K562 (cell line): ENCODE measurements at regions not wholly inside any gene's neighbourhood (a gene's known extent, or its start where the extent isn't known, plus 50 kb on each side); places are given as distances from the start of the nearest gene placed in this dataset.

Experiments used
- ATAC-seq: fragments of 200-7000 bp; cut with Tn5 transposase; 3 replicates; pipeline ENCODE4 v1.9.1; 2020; ENCODE audit warnings: moderate library complexity
- BruUV-seq: library from RNA; stranded (reverse); fragments of 400-500 nt; replicated peaks from 2 replicates; lab custom pipeline; 2021; lab: Mats Ljungman, UMichigan
- CTCF ChIA-PET: fragments of 300-600 bp; formaldehyde crosslinking; extraction: SDS; loops from one replicate; lab custom pipeline; 2021; ENCODE audit warnings: low intra/inter-chr PET ratio; lab: Yijun Ruan, JAX
- POLR2A ChIA-PET: fragments of 300-600, 350-650 bp; sonication (Branson Sonifier 250); formaldehyde crosslinking; extraction: SDS; loops from one replicate; lab custom pipeline; 2021; ENCODE audit warnings: antibody characterized with exemption, inconsistent platforms; lab: Yijun Ruan, JAX
- DNase-seq, 4 experiments: peaks; one replicate each; pipeline versions ENCODE4 v3.0.0 to v3.0.0-alpha.2; 2011 to 2018; ENCODE audit warnings: low spot score in 3 of 4, mixed read lengths in 3 of 4; ENCODE audit errors: extremely low read depth in 1 of 4
- FAIRE-seq: peaks from 2 replicates; lab custom pipeline; 2011; peaks lifted over from hg19 to GRCh38; lab: Jason Lieb, UNC
- H2AFZ ChIP-seq: 2 replicates; pipeline ENCODE4 v1.6.0; 2011; ENCODE audit warnings: low read depth, low read length, control low read depth, inconsistent platforms
- H3K27ac ChIP-seq: fragments of 200-600 bp; 3 replicates; pipeline ENCODE4 v1.8.0; 2011; ENCODE audit warnings: low read depth, mild to moderate bottlenecking, control low read depth, inconsistent platforms, low read length, moderate library complexity, mixed read lengths; ENCODE audit errors: extremely low read depth
- H3K27me3 ChIP-seq, 2 experiments: fragments of 300-600 bp in 1 of 2; 2 replicates in 1 of 2; 3 replicates in 1 of 2; pipeline versions ENCODE4 v1.6.0 to v1.8.0; 2011; ENCODE audit warnings: inconsistent platforms in 2 of 2, low read length in 2 of 2, mild to moderate bottlenecking in 1 of 2, mixed read lengths in 1 of 2, moderate library complexity in 1 of 2; ENCODE audit not compliant: control insufficient read depth in 2 of 2, insufficient read depth in 2 of 2
- H3K36me3 ChIP-seq: fragments of 300-600 bp; 3 replicates; pipeline ENCODE4 v1.8.0; 2011; ENCODE audit warnings: mild to moderate bottlenecking, low read length, inconsistent platforms; ENCODE audit not compliant: control insufficient read depth, insufficient read depth
- H3K4me1 ChIP-seq, 2 experiments: fragments of 200-600 bp in 1 of 2; replicated peaks in 1 of 2; 2 replicates in 1 of 2; 3 replicates in 1 of 2; pipeline versions ENCODE4 v1.5.1 to v1.8.0; 2011; ENCODE audit warnings: inconsistent platforms in 2 of 2, low read length in 2 of 2, mild to moderate bottlenecking in 1 of 2, mixed read lengths in 1 of 2, moderate library complexity in 1 of 2; ENCODE audit not compliant: control insufficient read depth in 2 of 2, insufficient read depth in 2 of 2
- H3K4me2 ChIP-seq: 2 replicates; pipeline ENCODE4 v1.6.1; 2011; ENCODE audit warnings: low read length, control low read depth, inconsistent platforms, mixed read lengths; ENCODE audit not compliant: insufficient read depth
- H3K4me3 ChIP-seq: fragments of 200-600 bp; sonication (generic), shearing (Covaris generic); 2 replicates; pipeline ENCODE4 v1.5.1; 2016; ENCODE audit warnings: control low read depth, inconsistent platforms
- H3K79me2 ChIP-seq: fragments of 200-600 bp; 3 replicates; pipeline ENCODE4 v1.8.0; 2011; ENCODE audit warnings: low read length, inconsistent platforms; ENCODE audit not compliant: control insufficient read depth, insufficient read depth
- H3K9ac ChIP-seq, 2 experiments: 2 replicates each; pipeline versions ENCODE4 v1.6.0 to v1.6.1; 2011; ENCODE audit warnings: low read depth in 2 of 2, low read length in 2 of 2, control low read depth in 1 of 2, inconsistent platforms in 1 of 2, mild to moderate bottlenecking in 1 of 2, mixed read lengths in 1 of 2; ENCODE audit not compliant: insufficient read depth in 1 of 2
- H3K9me1 ChIP-seq: one replicate; pipeline ENCODE4 v1.6.0; 2011; ENCODE audit warnings: inconsistent platforms, mild to moderate bottlenecking, low read length, moderate library complexity; ENCODE audit not compliant: control insufficient read depth, insufficient read depth
- H3K9me3 ChIP-seq: replicated peaks from 2 replicates; pipeline ENCODE4 v1.5.1; 2011; ENCODE audit warnings: low read depth, low read length, inconsistent platforms; ENCODE audit not compliant: control insufficient read depth, insufficient read depth
- H4K20me1 ChIP-seq: replicated peaks from 2 replicates; pipeline ENCODE4 v1.6.1; 2011; ENCODE audit warnings: low read length, inconsistent platforms, mixed read lengths; ENCODE audit not compliant: control insufficient read depth, insufficient read depth
- CEBPB ChIP-seq: fragments of 450-650 bp; IDR thresholded peaks from 2 replicates; pipeline ENCODE4 v1.6.1; 2016; ENCODE audit warnings: missing genetic modification characterization, missing compliant biosample characterization
- HBP1 ChIP-seq: fragments of 450-650 bp; formaldehyde crosslinking; IDR thresholded peaks from 2 replicates; pipeline ENCODE4 v1.4.0; 2022; ENCODE audit warnings: missing genetic modification characterization
- KAT8 ChIP-seq: fragments of 450-650 bp; IDR thresholded peaks from 2 replicates; pipeline ENCODE4 v1.6.1; 2016; ENCODE audit warnings: low read depth, mild to moderate bottlenecking
- MAZ ChIP-seq, 2 experiments: fragments of 450-650 bp in 1 of 2; sonication (generic) in 1 of 2; formaldehyde crosslinking; IDR thresholded peaks in 1 of 2; conservative IDR thresholded peaks in 1 of 2; 2 replicates each; pipeline versions ENCODE4 v1.4.0 to v1.5.0; 2020; ENCODE audit warnings: mild to moderate bottlenecking in 1 of 2, missing genetic modification reagents in 1 of 2
- MTA2 ChIP-seq: fragments of 450-650 bp; IDR thresholded peaks from 2 replicates; pipeline ENCODE4 v1.6.1; 2016; ENCODE audit warnings: low read depth
- NUFIP1 ChIP-seq: fragments of 450-650 bp; IDR thresholded peaks from 2 replicates; pipeline ENCODE4 v1.6.1; 2018; ENCODE audit not compliant: partially characterized antibody
- RFX7 ChIP-seq: fragments of 250-450 bp; sonication (Bioruptor Pico); IDR thresholded peaks from 2 replicates; pipeline ENCODE4 v1.5.1; 2021; ENCODE audit warnings: mild to moderate bottlenecking
- ZBTB5 ChIP-seq: fragments of 450-650 bp; IDR thresholded peaks from 2 replicates; pipeline ENCODE4 v1.6.1; 2017; ENCODE audit warnings: antibody characterized with exemption
- ZNF197 ChIP-seq: fragments of 200-800 bp; sonication (Bioruptor generic); IDR thresholded peaks from 2 replicates; pipeline ENCODE4 v1.6.1; 2016; ENCODE audit warnings: low read depth, missing genetic modification characterization, missing compliant biosample characterization
- WGBS: fragments of 100-300 bp; shearing (Covaris generic); methylation state at CpG from one replicate; pipeline ENCODE4 v1.1.6; 2016; ENCODE audit warnings: low coverage, mixed read lengths; ENCODE audit not compliant: insufficient coverage; ENCODE audit errors: missing lambda C conversion rate; 5-methylcytosine and 5-hydroxymethylcytosine counted together
- in situ Hi-C: fragments of 300-500 bp; cut with MboI; formaldehyde crosslinking; loops from 4 replicates; pipeline ENCODE4 v1.15.0; 2018; ENCODE audit warnings: inconsistent platforms, mixed read lengths
- intact Hi-C: fragments of 100-400 bp; cut with micrococcal nuclease; formaldehyde crosslinking; loops from 2 replicates; pipeline ENCODE4 v1.14.2; 2022
- TF ChIP-seq, protein P1 (sequence below): fragments of 450-650 bp; IDR thresholded peaks from 2 replicates; pipeline ENCODE4 v1.7.0; 2016; ENCODE audit warnings: borderline replicate concordance
- TF ChIP-seq, protein P2 (sequence below): IDR thresholded peaks from 2 replicates; pipeline ENCODE4 v1.6.1; 2016; ENCODE audit warnings: missing genetic modification characterization, missing compliant biosample characterization

- TF ChIP-seq ZBTB5 (no peak), KAT8 (no peak)
Observed at GRCh38 chr11:115751243-115752015, 247.2 kb upstream of the CADM1 start (continued).

DNA sequence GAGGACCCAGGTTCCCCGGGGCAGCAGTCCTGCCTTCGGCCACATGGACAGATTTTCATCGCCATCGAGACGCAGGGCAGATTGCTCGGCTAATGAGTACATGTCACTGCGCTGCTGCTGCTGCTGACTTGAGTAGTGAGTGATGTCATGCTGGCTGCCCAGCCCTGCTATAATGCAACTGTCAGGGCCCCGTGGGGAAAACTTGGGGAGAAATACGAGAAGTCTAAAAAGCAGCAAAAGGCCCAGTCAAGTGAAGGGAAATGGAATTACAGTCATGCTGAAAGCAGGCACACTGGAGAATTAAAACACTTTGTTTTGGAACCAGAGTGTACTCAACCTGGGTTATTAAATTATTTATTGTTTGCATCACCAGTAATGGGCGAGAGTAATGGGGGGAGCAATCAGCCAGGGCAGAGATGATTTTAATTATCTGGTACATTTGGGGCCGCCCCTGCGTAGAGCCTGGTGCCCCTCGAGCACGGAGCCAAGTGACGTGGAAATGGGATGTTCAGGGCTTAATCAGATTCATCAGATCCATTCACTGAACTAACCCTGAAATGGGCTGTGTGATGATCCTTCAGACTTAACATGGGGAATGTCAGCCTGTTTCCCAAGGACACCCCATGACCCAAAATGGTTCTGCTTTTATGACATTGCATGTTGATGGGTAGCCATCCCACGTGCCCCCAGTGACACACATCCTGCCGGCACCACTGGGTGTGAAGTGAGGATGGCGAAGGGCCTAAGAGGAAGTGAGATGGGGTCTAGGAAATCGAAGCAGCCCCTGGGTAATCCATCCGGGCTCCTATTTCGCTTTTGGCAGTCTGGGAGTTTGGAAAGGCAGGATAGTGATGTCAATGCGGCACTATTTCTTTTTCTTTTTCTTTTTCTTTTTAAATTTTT is 241.6 kb upstream of the CADM1 start:
- 1% methylated on average over 21 of the region's 22 CpGs for whole genome bisulfite sequencing
- CTCF ChIA-PET, result no interaction called here
- no peaks in the 10 kb centered on the region for H3K36me3 ChIP-seq
- TF ChIP-seq NUFIP1 (no peak), MTA2 (no peak), ZNF197 (CRISPR knock-in tag) (no peak), MAZ (CRISPR knock-in tag; conservative IDR thresholded peaks at IDR 0.05 in 1 of 2, IDR thresholded peaks at IDR 0.05 in 1 of 2) (no peak), HBP1 (no peak), CEBPB (no peak), RFX7 (no peak)
- TF ChIP-seq, protein P1, sequence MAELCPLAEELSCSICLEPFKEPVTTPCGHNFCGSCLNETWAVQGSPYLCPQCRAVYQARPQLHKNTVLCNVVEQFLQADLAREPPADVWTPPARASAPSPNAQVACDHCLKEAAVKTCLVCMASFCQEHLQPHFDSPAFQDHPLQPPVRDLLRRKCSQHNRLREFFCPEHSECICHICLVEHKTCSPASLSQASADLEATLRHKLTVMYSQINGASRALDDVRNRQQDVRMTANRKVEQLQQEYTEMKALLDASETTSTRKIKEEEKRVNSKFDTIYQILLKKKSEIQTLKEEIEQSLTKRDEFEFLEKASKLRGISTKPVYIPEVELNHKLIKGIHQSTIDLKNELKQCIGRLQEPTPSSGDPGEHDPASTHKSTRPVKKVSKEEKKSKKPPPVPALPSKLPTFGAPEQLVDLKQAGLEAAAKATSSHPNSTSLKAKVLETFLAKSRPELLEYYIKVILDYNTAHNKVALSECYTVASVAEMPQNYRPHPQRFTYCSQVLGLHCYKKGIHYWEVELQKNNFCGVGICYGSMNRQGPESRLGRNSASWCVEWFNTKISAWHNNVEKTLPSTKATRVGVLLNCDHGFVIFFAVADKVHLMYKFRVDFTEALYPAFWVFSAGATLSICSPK, result no peak
- TF ChIP-seq, protein P2, sequence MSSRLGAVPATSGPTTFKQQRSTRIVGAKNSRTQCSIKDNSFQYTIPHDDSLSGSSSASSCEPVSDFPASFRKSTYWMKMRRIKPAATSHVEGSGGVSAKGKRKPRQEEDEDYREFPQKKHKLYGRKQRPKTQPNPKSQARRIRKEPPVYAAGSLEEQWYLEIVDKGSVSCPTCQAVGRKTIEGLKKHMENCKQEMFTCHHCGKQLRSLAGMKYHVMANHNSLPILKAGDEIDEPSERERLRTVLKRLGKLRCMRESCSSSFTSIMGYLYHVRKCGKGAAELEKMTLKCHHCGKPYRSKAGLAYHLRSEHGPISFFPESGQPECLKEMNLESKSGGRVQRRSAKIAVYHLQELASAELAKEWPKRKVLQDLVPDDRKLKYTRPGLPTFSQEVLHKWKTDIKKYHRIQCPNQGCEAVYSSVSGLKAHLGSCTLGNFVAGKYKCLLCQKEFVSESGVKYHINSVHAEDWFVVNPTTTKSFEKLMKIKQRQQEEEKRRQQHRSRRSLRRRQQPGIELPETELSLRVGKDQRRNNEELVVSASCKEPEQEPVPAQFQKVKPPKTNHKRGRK (tag), result no peak

More for the DNA sequence above, 241.6 kb upstream of the CADM1 start:
- H3K27ac ChIP-seq, result no peak overlapping the region
- in situ Hi-C loops (no loop called here), intact Hi-C loops (no loop called here)
- no peak for FAIRE-seq
- no peak for ATAC-seq
- no peak overlapping the region for H3K9ac ChIP-seq
- no peaks in the 10 kb centered on the region for H4K20me1 ChIP-seq
- no peak overlapping the region for H3K4me3 ChIP-seq
- H3K9me3 ChIP-seq, result no peaks in the 10 kb centered on the region
- POLR2A ChIA-PET, result no interaction called here
- no peak for DNase-seq
- no peak overlapping the region for H3K4me2 ChIP-seq
- H2AFZ ChIP-seq, result no peak overlapping the region
- no TSS peak for BruUV-seq
- no peaks in the 10 kb centered on the region for H3K9me1 ChIP-seq
- H3K27me3 ChIP-seq, result peaks cover 6 to 19% of the 10 kb centered on the region in 2 experiments; a peak in 3 of 5 replicates
- H3K4me1 ChIP-seq, result no peaks in the 10 kb centered on the region
- H3K79me2 ChIP-seq, result no peaks in the 10 kb centered on the region
